Neural progenitor cell (in vitro differentiated cells): ENCODE measurements at regions not wholly inside any gene's neighbourhood (a gene's known extent, or its start where the extent isn't known, plus 50 kb on each side); places are given as distances from the start of the nearest gene placed in this dataset. TPM values are rescaled to one million over a fixed set of nuclear protein-coding genes. Genes with fewer than 3 reads are reported as not detected.

Experiments
- DNase-seq: peaks from one replicate; pipeline ENCODE4 v3.0.0-alpha.2; 2016; ENCODE audit warnings: low spot score
- H2AFZ ChIP-seq: fragments of 200-600 bp; sonication (generic); replicated peaks from 2 replicates; pipeline ENCODE4 v1.6.1; 2016; ENCODE audit warnings: antibody characterized with exemption
- H3F3A ChIP-seq: fragments of 200-600 bp; sonication (generic); 2 replicates; pipeline ENCODE4 v1.6.1; 2016; ENCODE audit warnings: antibody characterized with exemption, low read depth
- H3K27ac ChIP-seq: fragments of 200-600 bp; sonication (generic); 2 replicates; pipeline ENCODE4 v1.5.1; 2016; ENCODE audit warnings: mild to moderate bottlenecking
- H3K27me3 ChIP-seq: fragments of 200-600 bp; sonication (generic); 2 replicates; pipeline ENCODE4 v1.6.1; 2016; ENCODE audit warnings: mild to moderate bottlenecking, moderate library complexity
- H3K36me3 ChIP-seq: fragments of 200-600 bp; sonication (generic); 2 replicates; pipeline ENCODE4 v1.5.1; 2016
- H3K4me1 ChIP-seq: fragments of 200-600 bp; sonication (generic); 2 replicates; pipeline ENCODE4 v1.6.1; 2016; ENCODE audit warnings: mixed run types
- H3K4me2 ChIP-seq: fragments of 200-600 bp; sonication (generic); 2 replicates; pipeline ENCODE4 v1.6.1; 2016
- H3K4me3 ChIP-seq: fragments of 200-600 bp; sonication (generic); 2 replicates; pipeline ENCODE4 v1.5.1; 2016
- H3K79me2 ChIP-seq: fragments of 200-600 bp; sonication (generic); 2 replicates; pipeline ENCODE4 v1.6.1; 2016; ENCODE audit warnings: low read depth
- H3K9ac ChIP-seq: fragments of 200-600 bp; sonication (generic); 2 replicates; pipeline ENCODE4 v1.6.1; 2016
- H3K9me3 ChIP-seq: fragments of 200-600 bp; sonication (generic); 2 replicates; pipeline ENCODE4 v1.5.1; 2016; ENCODE audit warnings: low read depth
- H4K20me1 ChIP-seq: fragments of 200-600 bp; sonication (generic); 2 replicates; pipeline ENCODE4 v1.6.1; 2016; ENCODE audit warnings: low read depth
- H3K27ac Mint-ChIP-seq: 3 replicates; pipeline ENCODE4 v1.8.0; 2021; ENCODE audit warnings: mixed read lengths
- H3K27me3 Mint-ChIP-seq: 2 replicates; pipeline ENCODE4 v1.8.0; 2022; ENCODE audit warnings: low read depth, mild to moderate bottlenecking, inconsistent platforms, moderate library complexity, mixed read lengths; ENCODE audit not compliant: insufficient read depth
- H3K36me3 Mint-ChIP-seq: 3 replicates; pipeline ENCODE4 v1.8.0; 2021; ENCODE audit warnings: mixed read lengths
- H3K4me1 Mint-ChIP-seq: 3 replicates; pipeline ENCODE4 v1.8.0; 2021; ENCODE audit warnings: mixed read lengths
- H3K4me3 Mint-ChIP-seq: 3 replicates; pipeline ENCODE4 v1.8.0; 2021; ENCODE audit warnings: mild to moderate bottlenecking, moderate library complexity, mixed read lengths
- H3K9me3 Mint-ChIP-seq: 3 replicates; pipeline ENCODE4 v1.8.0; 2020; ENCODE audit warnings: mixed read lengths
- CTCF ChIP-seq: fragments of 200-600 bp; sonication (generic); IDR thresholded peaks from 2 replicates; pipeline ENCODE4 v1.5.1; 2017; ENCODE audit warnings: antibody characterized with exemption, mild to moderate bottlenecking
- EZH2 ChIP-seq: fragments of 200-600 bp; sonication (generic); IDR thresholded peaks from 2 replicates; pipeline ENCODE4 v1.6.1; 2017; ENCODE audit warnings: antibody characterized with exemption, mild to moderate bottlenecking, moderate library complexity
- EZH2phosphoT487 ChIP-seq: fragments of 200-600 bp; sonication (generic); IDR thresholded peaks from 2 replicates; pipeline ENCODE4 v1.6.1; 2017; ENCODE audit warnings: antibody characterized with exemption
- small RNA-seq: library from RNA; depleted of rRNA; stranded (forward); fragments of <200 nt; gene quantifications from one replicate; pipeline ENCODE3, GENCODE V24; 2015

GRCh38 chr5:22910523-22910922, 57.4 kb upstream of the CDH12 start:
- Histone ChIP-seq H3K79me2 (no peaks in the 10 kb centered on the region), H3K9ac (no peak overlapping the region), H2AFZ (no peak overlapping the region), H4K20me1 (no peaks in the 10 kb centered on the region), H3K4me3 (no peak overlapping the region), H3F3A (no peaks in the 10 kb centered on the region), H3K9me3 (no peaks in the 10 kb centered on the region), H3K36me3 (no peaks in the 10 kb centered on the region), H3K4me1 (no peaks in the 10 kb centered on the region), H3K27me3 (no peaks in the 10 kb centered on the region), H3K27ac (no peak overlapping the region), H3K4me2 (no peak overlapping the region)
- TF ChIP-seq EZH2phosphoT487 (no peak), EZH2 (no peak), CTCF (no peak)
- Mint-ChIP-seq H3K9me3 (no peaks in the 10 kb centered on the region), H3K27me3 (no peaks in the 10 kb centered on the region), H3K36me3 (no peaks in the 10 kb centered on the region), H3K4me3 (no peak overlapping the region), H3K27ac (no peak overlapping the region), H3K4me1 (no peaks in the 10 kb centered on the region)
- no peak for DNase-seq

- Histone ChIP-seq H3K36me3 (no peaks in the 10 kb centered on the region), H2AFZ (peak overlapping the region; percentile 40)
- no peak overlapping the region for H3K4me3 Mint-ChIP-seq
Observed at GRCh38 chr5:22908586-22908985, 55.4 kb upstream of the CDH12 start.

GRCh38 chr5:22908129-22908528, 55.0 kb upstream of the CDH12 start:
- Histone ChIP-seq H3K79me2 (no peaks in the 10 kb centered on the region), H3K4me2 (no peak overlapping the region), H3K9ac (no peak overlapping the region), H2AFZ (peak overlapping the region; percentile 40), H3F3A (no peaks in the 10 kb centered on the region), H3K4me3 (no peak overlapping the region), H3K4me1 (no peaks in the 10 kb centered on the region), H4K20me1 (no peaks in the 10 kb centered on the region), H3K27ac (no peak overlapping the region), H3K9me3 (no peaks in the 10 kb centered on the region), H3K27me3 (no peaks in the 10 kb centered on the region), H3K36me3 (no peaks in the 10 kb centered on the region)
- Mint-ChIP-seq H3K27me3 (no peaks in the 10 kb centered on the region), H3K27ac (no peak overlapping the region), H3K36me3 (no peaks in the 10 kb centered on the region), H3K4me3 (no peak overlapping the region), H3K9me3 (no peaks in the 10 kb centered on the region), H3K4me1 (no peaks in the 10 kb centered on the region)
- TF ChIP-seq EZH2 (no peak), CTCF (no peak), EZH2phosphoT487 (no peak)
- DNase-seq: no peak

More at GRCh38 chr5:22908586-22908985, 55.4 kb upstream of the CDH12 start:
- Histone ChIP-seq H3K9me3 (no peaks in the 10 kb centered on the region), H4K20me1 (no peaks in the 10 kb centered on the region), H3K4me1 (no peaks in the 10 kb centered on the region), H3K4me3 (no peak overlapping the region), H3K27ac (no peak overlapping the region), H3K4me2 (no peak overlapping the region), H3K9ac (no peak overlapping the region), H3K27me3 (no peaks in the 10 kb centered on the region), H3F3A (no peaks in the 10 kb centered on the region), H3K79me2 (no peaks in the 10 kb centered on the region)
- Mint-ChIP-seq H3K27ac (no peak overlapping the region), H3K9me3 (no peaks in the 10 kb centered on the region), H3K27me3 (no peaks in the 10 kb centered on the region), H3K4me1 (no peaks in the 10 kb centered on the region), H3K36me3 (no peaks in the 10 kb centered on the region)
- no peak for DNase-seq
- TF ChIP-seq EZH2: no peak
- no peak for TF ChIP-seq EZH2phosphoT487
- TF ChIP-seq CTCF: no peak

Small RNA genes lying in the stretch of these regions (small RNA-seq; reads per million reads assigned to genes)
- not detected for gene RF00019
